ENCODE measurements at regions not wholly inside any gene's neighbourhood (a gene's known extent, or its start where the extent isn't known, plus 50 kb on each side); places are given as distances from the start of the nearest gene placed in this dataset.

GRCh38 chr13:58480061-58480460, 848.5 kb downstream of the PCDH17 start (continued):
- TF ChIP-seq STAT1 (IDR thresholded peaks at IDR 0.05; ENCODE audit: unreplicated experiment) (no peak), ZNF331 (CRISPR knock-in tag; IDR thresholded peaks at IDR 0.05; ENCODE audit: low read depth) (no peak), CREB1 (CRISPR knock-in tag; IDR thresholded peaks at IDR 0.05; ENCODE audit: low read depth) (no peak), EZH2phosphoT487 (IDR thresholded peaks at IDR 0.05; ENCODE audit: unreplicated experiment) (no peak), NANOG (IDR thresholded peaks at IDR 0.05; ENCODE audit: borderline replicate concordance) (no peak)

GRCh38 chr13:58488251-58488650, 856.7 kb downstream of the PCDH17 start:
- H3K27ac Mint-ChIP-seq: no peak overlapping the region
- no peaks in the 10 kb centered on the region for H3K36me3 ChIP-seq (ENCODE audit: insufficient read depth)
- H3K27ac ChIP-seq (ENCODE audit: low read depth): no peak overlapping the region
- no peaks in the 10 kb centered on the region for H3K27me3 ChIP-seq (ENCODE audit: insufficient read depth)
- ATAC-seq (no peak), DNase-seq (ENCODE audit: low spot score) (no peak)
- no peaks in the 10 kb centered on the region for H3K9me3 Mint-ChIP-seq
- no peak for TF ChIP-seq ZNF114 (CRISPR knock-in tag; IDR thresholded peaks at IDR 0.05)
- no peak for TF ChIP-seq POLR2AphosphoS5 (IDR thresholded peaks at IDR 0.05; ENCODE audit: low read depth)
- TF ChIP-seq NANOG (IDR thresholded peaks at IDR 0.05; ENCODE audit: borderline replicate concordance): no peak
- no peak for TF ChIP-seq CREB1 (CRISPR knock-in tag; IDR thresholded peaks at IDR 0.05; ENCODE audit: low read depth)
- TF ChIP-seq STAT1 (IDR thresholded peaks at IDR 0.05; ENCODE audit: unreplicated experiment): no peak
- H3K4me2 ChIP-seq: no peak overlapping the region
- no peaks in the 10 kb centered on the region for H3K9me2 ChIP-seq (ENCODE audit: insufficient read depth)
- no peaks in the 10 kb centered on the region for H3K4me1 ChIP-seq (ENCODE audit: insufficient read depth)
- no peaks in the 10 kb centered on the region for H3K4me1 Mint-ChIP-seq
- H3K4me3 ChIP-seq: no peak overlapping the region
- no peak overlapping the region for H3K4me3 Mint-ChIP-seq
- no peaks in the 10 kb centered on the region for H3K79me2 ChIP-seq (replicated peaks; ENCODE audit: insufficient read depth)
- H3K36me3 Mint-ChIP-seq (ENCODE audit: low read depth): no peaks in the 10 kb centered on the region
- no peaks in the 10 kb centered on the region for H3F3A ChIP-seq (replicated peaks; ENCODE audit: low read depth)
- no peak overlapping the region for H2AFZ ChIP-seq
- H4K20me1 ChIP-seq (replicated peaks; ENCODE audit: insufficient read depth): no peaks in the 10 kb centered on the region
- H3K27me3 Mint-ChIP-seq (ENCODE audit: insufficient read depth, low read depth, poor library complexity): no peaks in the 10 kb centered on the region

DNA sequence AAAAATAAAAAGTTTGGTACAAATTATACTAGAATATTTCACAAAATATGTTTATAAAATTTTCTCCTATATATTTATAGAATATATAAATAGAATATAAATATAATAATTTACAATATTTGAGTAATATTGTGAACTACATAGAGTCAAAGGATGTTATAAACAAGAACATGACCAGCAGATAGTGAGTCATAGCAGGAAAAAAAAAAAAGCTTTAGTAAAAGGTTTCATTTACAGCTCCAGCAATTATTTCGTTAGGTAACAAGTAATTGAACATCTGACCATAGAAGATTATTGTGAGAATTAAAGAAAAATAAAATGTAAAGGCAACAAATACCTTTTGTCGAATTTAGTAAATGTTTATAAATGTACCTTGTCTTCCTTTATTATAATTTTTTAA, 864.1 kb downstream of the PCDH17 start:
- Mint-ChIP-seq H3K27ac (no peak overlapping the region), H3K4me1 (peaks cover 10% of the 10 kb centered on the region), H3K4me3 (no peak overlapping the region)

More for the DNA sequence above, 864.1 kb downstream of the PCDH17 start:
- Mint-ChIP-seq H3K9me3 (no peaks in the 10 kb centered on the region), H3K36me3 (ENCODE audit: low read depth) (no peaks in the 10 kb centered on the region), H3K27me3 (ENCODE audit: insufficient read depth, low read depth, poor library complexity) (no peaks in the 10 kb centered on the region)
- no peaks in the 10 kb centered on the region for H3K9me2 ChIP-seq (ENCODE audit: insufficient read depth)
- DNase-seq (ENCODE audit: low spot score) (no peak), ATAC-seq (no peak)
- H3K4me2 ChIP-seq: no peak overlapping the region
- H3K4me3 ChIP-seq: no peak overlapping the region
- H2AFZ ChIP-seq: no peak overlapping the region
- H3K36me3 ChIP-seq (ENCODE audit: insufficient read depth): no peaks in the 10 kb centered on the region
- H3K27me3 ChIP-seq (ENCODE audit: insufficient read depth): no peaks in the 10 kb centered on the region
- no peak overlapping the region for H3K27ac ChIP-seq (ENCODE audit: low read depth)
- TF ChIP-seq EZH2phosphoT487 (IDR thresholded peaks at IDR 0.05; ENCODE audit: unreplicated experiment) (no peak), ZNF462 (CRISPR knock-in tag; IDR thresholded peaks at IDR 0.05) (no peak)
- no peaks in the 10 kb centered on the region for H4K20me1 ChIP-seq (replicated peaks; ENCODE audit: insufficient read depth)
- peaks cover 10% of the 10 kb centered on the region for H3K4me1 ChIP-seq (ENCODE audit: insufficient read depth)
- no peaks in the 10 kb centered on the region for H3K79me2 ChIP-seq (replicated peaks; ENCODE audit: insufficient read depth)
- no peaks in the 10 kb centered on the region for H3F3A ChIP-seq (replicated peaks; ENCODE audit: low read depth)

Measured in GM23338 (cell line).